ENCODE measurements at regions not wholly inside any gene's neighbourhood (a gene's known extent, or its start where the extent isn't known, plus 50 kb on each side); places are given as distances from the start of the nearest gene placed in this dataset.

DNA sequence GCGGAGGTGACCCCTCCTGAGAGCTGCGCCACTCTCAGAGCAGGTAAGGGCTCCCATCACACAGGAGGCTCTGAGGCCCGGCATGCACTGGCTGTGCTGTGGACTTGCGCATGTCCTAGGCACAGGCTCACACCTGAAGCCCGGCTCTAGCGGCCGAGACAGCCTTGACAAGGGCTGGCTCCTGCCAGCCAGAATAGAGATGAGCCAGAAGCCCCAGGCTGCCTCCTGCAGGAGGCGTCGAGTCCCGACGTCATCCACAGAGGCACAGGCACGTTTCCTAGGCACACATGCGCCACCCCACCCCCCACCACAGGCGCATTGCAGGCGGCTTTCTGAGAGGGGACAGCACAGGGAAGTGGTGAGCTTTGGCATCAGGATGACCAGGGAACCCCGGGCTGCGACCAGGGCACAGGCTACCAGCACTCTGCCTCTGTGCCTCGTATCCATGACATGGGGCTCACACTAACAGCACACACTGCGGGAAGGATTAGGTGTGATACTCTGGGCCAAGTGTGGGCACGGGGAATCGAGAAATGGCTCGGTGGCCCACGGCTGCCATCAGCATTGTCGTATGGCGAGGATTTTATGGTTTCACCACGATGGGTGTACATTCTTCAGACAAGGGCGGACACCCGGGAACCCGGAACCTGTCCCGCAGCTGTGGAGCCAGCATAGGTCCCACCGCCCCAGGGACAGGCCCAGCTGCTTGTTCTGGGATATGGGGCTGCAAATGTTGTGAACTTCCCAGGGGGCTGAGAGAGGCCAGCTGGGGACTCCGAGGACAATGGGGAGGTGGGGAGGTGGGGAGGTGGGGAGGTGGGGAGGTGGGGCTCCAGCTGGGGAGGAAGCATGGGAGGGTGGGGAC, 90.7 kb upstream of the ADRA2C start:
- no peak for FAIRE-seq
- H3K4me3 ChIP-seq (replicated peaks in 1 of 3; ENCODE audit: insufficient read depth in 1 of 3, low read depth in 2 of 3, low read length in 3 of 3): no peak overlapping the region
- no peaks in the 10 kb centered on the region for H4K20me1 ChIP-seq (ENCODE audit: insufficient read depth, low read length)
- H3K36me3 ChIP-seq (replicated peaks in 1 of 2; ENCODE audit: control insufficient read depth in 1 of 2, insufficient read depth in 2 of 2, low read length in 2 of 2): no peaks in the 10 kb centered on the region
- WGBS (ENCODE audit: low lambda C conversion rate): 49% methylated on average over 16 of the region's 32 CpGs
- no peak overlapping the region for H2AFZ ChIP-seq (ENCODE audit: low read length)
- CTCF ChIA-PET (ENCODE audit: low intra/inter-chr PET ratio, low total read pairs): no interaction called here
- TF ChIP-seq CTCF (CRISPR knock-in tag; IDR thresholded peaks at IDR 0.05): peak; percentile 14; the same call in 1 of the 2 replicates
- peak; percentile 24 for TF ChIP-seq STAG1 (CRISPR knock-in tag; IDR thresholded peaks at IDR 0.05)
- TF ChIP-seq, protein P1, sequence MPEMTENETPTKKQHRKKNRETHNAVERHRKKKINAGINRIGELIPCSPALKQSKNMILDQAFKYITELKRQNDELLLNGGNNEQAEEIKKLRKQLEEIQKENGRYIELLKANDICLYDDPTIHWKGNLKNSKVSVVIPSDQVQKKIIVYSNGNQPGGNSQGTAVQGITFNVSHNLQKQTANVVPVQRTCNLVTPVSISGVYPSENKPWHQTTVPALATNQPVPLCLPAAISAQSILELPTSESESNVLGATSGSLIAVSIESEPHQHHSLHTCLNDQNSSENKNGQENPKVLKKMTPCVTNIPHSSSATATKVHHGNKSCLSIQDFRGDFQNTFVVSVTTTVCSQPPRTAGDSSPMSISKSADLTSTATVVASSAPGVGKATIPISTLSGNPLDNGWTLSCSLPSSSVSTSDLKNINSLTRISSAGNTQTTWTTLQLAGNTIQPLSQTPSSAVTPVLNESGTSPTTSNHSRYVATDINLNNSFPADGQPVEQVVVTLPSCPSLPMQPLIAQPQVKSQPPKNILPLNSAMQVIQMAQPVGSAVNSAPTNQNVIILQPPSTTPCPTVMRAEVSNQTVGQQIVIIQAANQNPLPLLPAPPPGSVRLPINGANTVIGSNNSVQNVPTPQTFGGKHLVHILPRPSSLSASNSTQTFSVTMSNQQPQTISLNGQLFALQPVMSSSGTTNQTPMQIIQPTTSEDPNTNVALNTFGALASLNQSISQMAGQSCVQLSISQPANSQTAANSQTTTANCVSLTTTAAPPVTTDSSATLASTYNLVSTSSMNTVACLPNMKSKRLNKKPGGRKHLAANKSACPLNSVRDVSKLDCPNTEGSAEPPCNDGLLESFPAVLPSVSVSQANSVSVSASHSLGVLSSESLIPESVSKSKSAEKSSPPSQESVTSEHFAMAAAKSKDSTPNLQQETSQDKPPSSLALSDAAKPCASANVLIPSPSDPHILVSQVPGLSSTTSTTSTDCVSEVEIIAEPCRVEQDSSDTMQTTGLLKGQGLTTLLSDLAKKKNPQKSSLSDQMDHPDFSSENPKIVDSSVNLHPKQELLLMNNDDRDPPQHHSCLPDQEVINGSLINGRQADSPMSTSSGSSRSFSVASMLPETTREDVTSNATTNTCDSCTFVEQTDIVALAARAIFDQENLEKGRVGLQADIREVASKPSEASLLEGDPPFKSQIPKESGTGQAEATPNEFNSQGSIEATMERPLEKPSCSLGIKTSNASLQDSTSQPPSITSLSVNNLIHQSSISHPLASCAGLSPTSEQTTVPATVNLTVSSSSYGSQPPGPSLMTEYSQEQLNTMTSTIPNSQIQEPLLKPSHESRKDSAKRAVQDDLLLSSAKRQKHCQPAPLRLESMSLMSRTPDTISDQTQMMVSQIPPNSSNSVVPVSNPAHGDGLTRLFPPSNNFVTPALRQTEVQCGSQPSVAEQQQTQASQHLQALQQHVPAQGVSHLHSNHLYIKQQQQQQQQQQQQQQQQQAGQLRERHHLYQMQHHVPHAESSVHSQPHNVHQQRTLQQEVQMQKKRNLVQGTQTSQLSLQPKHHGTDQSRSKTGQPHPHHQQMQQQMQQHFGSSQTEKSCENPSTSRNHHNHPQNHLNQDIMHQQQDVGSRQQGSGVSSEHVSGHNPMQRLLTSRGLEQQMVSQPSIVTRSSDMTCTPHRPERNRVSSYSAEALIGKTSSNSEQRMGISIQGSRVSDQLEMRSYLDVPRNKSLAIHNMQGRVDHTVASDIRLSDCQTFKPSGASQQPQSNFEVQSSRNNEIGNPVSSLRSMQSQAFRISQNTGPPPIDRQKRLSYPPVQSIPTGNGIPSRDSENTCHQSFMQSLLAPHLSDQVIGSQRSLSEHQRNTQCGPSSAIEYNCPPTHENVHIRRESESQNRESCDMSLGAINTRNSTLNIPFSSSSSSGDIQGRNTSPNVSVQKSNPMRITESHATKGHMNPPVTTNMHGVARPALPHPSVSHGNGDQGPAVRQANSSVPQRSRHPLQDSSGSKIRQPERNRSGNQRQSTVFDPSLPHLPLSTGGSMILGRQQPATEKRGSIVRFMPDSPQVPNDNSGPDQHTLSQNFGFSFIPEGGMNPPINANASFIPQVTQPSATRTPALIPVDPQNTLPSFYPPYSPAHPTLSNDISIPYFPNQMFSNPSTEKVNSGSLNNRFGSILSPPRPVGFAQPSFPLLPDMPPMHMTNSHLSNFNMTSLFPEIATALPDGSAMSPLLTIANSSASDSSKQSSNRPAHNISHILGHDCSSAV (CRISPR knock-in tag; IDR thresholded peaks at IDR 0.05; ENCODE audit: borderline replicate concordance): no peak
- H3K27me3 ChIP-seq (ENCODE audit: control insufficient read depth in 1 of 2, insufficient read depth in 2 of 2, low read length in 2 of 2): peaks cover 6 to 40% of the 10 kb centered on the region in 2 experiments; a peak in 4 of 5 replicates
- H3K4me1 ChIP-seq (ENCODE audit: insufficient read depth, low read length): peaks cover 18% of the 10 kb centered on the region
- peak; percentile 34 for ATAC-seq
- H3K9me3 ChIP-seq (ENCODE audit: low read length): peaks cover 9% of the 10 kb centered on the region; the same call in 1 of the 2 replicates
- DNase-seq (ENCODE audit: low spot score): no peak
- H3K4me2 ChIP-seq (ENCODE audit: low read depth, low read length): no peak overlapping the region
- intact Hi-C loops (cut with micrococcal nuclease; ENCODE audit: unreplicated experiment): no loop called here
- H3K27ac ChIP-seq (ENCODE audit: extremely low read length, insufficient read depth, low read length): no peak overlapping the region
- no peaks in the 10 kb centered on the region for H3K79me2 ChIP-seq (ENCODE audit: insufficient read depth, low read length)
- in situ Hi-C loops (cut with HindIII; ENCODE audit: extremely low pct_ligation_motif_present, low pct_unique_long_range_greater_than_20kb): no loop called here
- POLR2A ChIA-PET: no interaction called here
- H3K9ac ChIP-seq (ENCODE audit: insufficient read depth, low read depth, low read length): no peak overlapping the region
- BruUV-seq (replicated peaks): no TSS peak
